Endothelial cell of umbilical vein (primary cell): ENCODE measurements at regions not wholly inside any gene's neighbourhood (a gene's known extent, or its start where the extent isn't known, plus 50 kb on each side); places are given as distances from the start of the nearest gene placed in this dataset.

ENCODE experiments used
- BruUV-seq: library from RNA; stranded (reverse); fragments of 400-500 nt; replicated peaks from 2 replicates; lab custom pipeline; 2021; lab: Mats Ljungman, UMichigan
- CTCF ChIA-PET: fragments of 300-600, 350-600 bp; sonication (Branson Sonifier 250); formaldehyde crosslinking; loops from one replicate; lab custom pipeline; 2021; ENCODE audit warnings: antibody characterized with exemption, inconsistent platforms; lab: Charles Lee
- POLR2A ChIA-PET: fragments of 300-600, 350-600 bp; sonication (Branson Sonifier 250); formaldehyde crosslinking; loops from one replicate; lab custom pipeline; 2021; ENCODE audit warnings: antibody characterized with exemption, inconsistent platforms; lab: Charles Lee
- DNase-seq: peaks from one replicate; pipeline ENCODE4 v3.0.0-alpha.2; 2011; ENCODE audit warnings: low read depth, low spot score
- FAIRE-seq: peaks from 2 replicates; lab custom pipeline; 2011; peaks lifted over from hg19 to GRCh38; lab: Jason Lieb, UNC
- H2AFZ ChIP-seq: 2 replicates; pipeline ENCODE4 v1.6.0; 2012; ENCODE audit warnings: low read depth, low read length, control low read depth, inconsistent platforms
- H3K27ac ChIP-seq: 2 replicates; pipeline ENCODE4 v1.5.1; 2011; ENCODE audit warnings: low read depth, mild to moderate bottlenecking, control low read depth, low read length, moderate library complexity; ENCODE audit not compliant: insufficient read depth
- H3K27me3 ChIP-seq, 2 experiments: 2 replicates each; pipeline versions ENCODE4 v1.6.0 to v1.6.1; 2011; ENCODE audit warnings: low read length in 2 of 2, mixed read lengths in 1 of 2; ENCODE audit not compliant: control insufficient read depth in 2 of 2, insufficient read depth in 2 of 2
- H3K36me3 ChIP-seq, 2 experiments: 2 replicates in 1 of 2; 3 replicates in 1 of 2; pipeline ENCODE4 v1.5.1; 2011; ENCODE audit warnings: low read length in 2 of 2, mild to moderate bottlenecking in 1 of 2, moderate library complexity in 1 of 2; ENCODE audit not compliant: control insufficient read depth in 2 of 2, insufficient read depth in 2 of 2; ENCODE audit errors: extremely low read depth in 1 of 2
- H3K4me1 ChIP-seq: 3 replicates; pipeline ENCODE4 v1.5.1; 2011; ENCODE audit warnings: mild to moderate bottlenecking, low read length; ENCODE audit not compliant: control insufficient read depth, insufficient read depth; ENCODE audit errors: extremely low read depth
- H3K4me2 ChIP-seq: 2 replicates; pipeline ENCODE4 v1.6.1; 2011; ENCODE audit warnings: low read length, control low read depth, mixed read lengths; ENCODE audit not compliant: insufficient read depth
- H3K4me3 ChIP-seq, 3 experiments: fragments of 200-600 bp in 1 of 3; sonication (generic), shearing (Covaris generic) in 1 of 3; replicated peaks in 1 of 3; 2 replicates each; pipeline ENCODE4 v1.5.1; 2011 to 2016; ENCODE audit warnings: control low read depth in 3 of 3, low read length in 3 of 3, mild to moderate bottlenecking in 2 of 3, inconsistent platforms in 1 of 3, low read depth in 1 of 3, moderate library complexity in 1 of 3; ENCODE audit not compliant: insufficient read depth in 1 of 3
- H3K79me2 ChIP-seq: 2 replicates; pipeline ENCODE4 v1.6.0; 2012; ENCODE audit warnings: low read length, inconsistent platforms; ENCODE audit not compliant: control insufficient read depth, insufficient read depth
- H3K9ac ChIP-seq: replicated peaks from 2 replicates; pipeline ENCODE3; 2011; ENCODE audit warnings: low read length, control low read depth; ENCODE audit not compliant: insufficient read depth; ENCODE audit errors: extremely low read depth
- H3K9me1 ChIP-seq: replicated peaks from 3 replicates; pipeline ENCODE4 v1.6.0; 2011; ENCODE audit warnings: mild to moderate bottlenecking, low read length; ENCODE audit not compliant: control insufficient read depth, insufficient read depth; ENCODE audit errors: extremely low read depth
- H3K9me3 ChIP-seq: replicated peaks from 2 replicates; pipeline ENCODE4 v1.5.1; 2012; ENCODE audit warnings: low read length, inconsistent platforms; ENCODE audit not compliant: control insufficient read depth, insufficient read depth
- H4K20me1 ChIP-seq: replicated peaks from 2 replicates; pipeline ENCODE3; 2011; ENCODE audit warnings: mild to moderate bottlenecking, low read length; ENCODE audit not compliant: control insufficient read depth, insufficient read depth; ENCODE audit errors: extremely low read depth
- CTCF ChIP-seq, 2 donors: IDR thresholded peaks; 1 replicate in 1 of 2; 2 replicates in 1 of 2; pipeline ENCODE4 v1.5.1; 2011; ENCODE audit warnings: low read length in 2 of 2, mild to moderate bottlenecking in 2 of 2, moderate library complexity in 2 of 2, control low read depth in 1 of 2, inconsistent platforms in 1 of 2, low read depth in 1 of 2; ENCODE audit not compliant: insufficient read depth in 1 of 2; ENCODE audit errors: extremely low read depth in 1 of 2
- EZH2 ChIP-seq: IDR thresholded peaks from 2 replicates; pipeline ENCODE4 v1.6.1; 2012; ENCODE audit warnings: borderline replicate concordance, low read depth, mild to moderate bottlenecking, moderate library complexity, low read length, inconsistent platforms; ENCODE audit not compliant: severe bottlenecking
- FOS ChIP-seq: IDR thresholded peaks from 2 replicates; pipeline ENCODE4 v1.6.1; 2011; ENCODE audit warnings: mild to moderate bottlenecking, low read length, moderate library complexity, borderline replicate concordance; ENCODE audit not compliant: insufficient read depth
- GATA2 ChIP-seq: IDR thresholded peaks from 2 replicates; pipeline ENCODE4 v1.7.0; 2011; ENCODE audit warnings: low read depth, mild to moderate bottlenecking, moderate library complexity, mixed read lengths, low read length; ENCODE audit not compliant: insufficient read length, insufficient read depth
- MAX ChIP-seq: IDR thresholded peaks from 2 replicates; pipeline ENCODE4 v1.6.1; 2011; ENCODE audit not compliant: insufficient read depth, insufficient read length
- MYC ChIP-seq: IDR thresholded peaks from one replicate; pipeline ENCODE4 v1.6.1; 2011; ENCODE audit warnings: mild to moderate bottlenecking, low read depth, low read length
- POLR2A ChIP-seq: IDR thresholded peaks from 2 replicates; pipeline ENCODE4 v1.6.1; 2012; ENCODE audit warnings: low read depth, mild to moderate bottlenecking, control low read depth, low read length
- POLR2AphosphoS5 ChIP-seq: IDR thresholded peaks from 2 replicates; pipeline ENCODE4 v1.6.1; 2012; ENCODE audit warnings: low read depth, mild to moderate bottlenecking, control low read depth, low read length, moderate library complexity; ENCODE audit not compliant: insufficient read depth
- dilution Hi-C: fragments of 300-500 bp; cut with MboI; formaldehyde crosslinking; loops from one replicate; pipeline ENCODE4 v1.15.0; 2019; ENCODE audit warnings: low sequenced_read_pairs; ENCODE audit not compliant: extremely low pct_ligation_motif_present
- intact Hi-C: fragments of 100-400 bp; cut with micrococcal nuclease; formaldehyde crosslinking; loops from one replicate; pipeline ENCODE4 v1.10.0; 2022

GRCh38 chr14:100386846-100387245, 63.7 kb downstream of the SLC25A47 start:
- no peak for DNase-seq
- ChIA-PET CTCF (interaction anchor here (1.4 to 8.3 kb wide), 5 partner anchors 14 to 848 kb away, joined by 4 to 326 read pairs (median 55); no protein-coding TSS in a partner anchor), POLR2A (interaction anchor here (0.6 kb wide), 1 partner anchor 1490 kb away, joined by 5 read pairs; no protein-coding TSS in a partner anchor)
- dilution Hi-C loops (no loop called here), intact Hi-C loops (loop anchor here (5.0 to 10.0 kb wide), 5 partner anchors 160 to 1278 kb away; no protein-coding TSS in a partner anchor)
- Histone ChIP-seq H4K20me1 (no peaks in the 10 kb centered on the region), H3K27ac (no peak overlapping the region), H3K79me2 (peaks cover 9% of the 10 kb centered on the region), H3K9ac (no peak overlapping the region), H3K4me1 (peaks cover 39% of the 10 kb centered on the region), H3K9me3 (no peaks in the 10 kb centered on the region), H3K36me3 (peaks cover 0 to 2% of the 10 kb centered on the region in 2 experiments), H3K4me3 (no peak overlapping the region), H3K4me2 (no peak overlapping the region), H3K9me1 (no peaks in the 10 kb centered on the region), H3K27me3 (no peaks in the 10 kb centered on the region), H2AFZ (no peak overlapping the region)
- BruUV-seq, result no TSS peak
- no peak for FAIRE-seq
- TF ChIP-seq POLR2AphosphoS5 (no peak), MAX (no peak), FOS (no peak), CTCF (IDR thresholded peaks at IDR 0.05; ENCODE audit: extremely low read depth in 1 of 2, insufficient read depth in 1 of 2, low read depth in 1 of 2, low read length in 2 of 2) (no peak), MYC (no peak), GATA2 (no peak), EZH2 (no peak), POLR2A (no peak)
